ENCODE measurements at regions not wholly inside any gene's neighbourhood (a gene's known extent, or its start where the extent isn't known, plus 50 kb on each side); places are given as distances from the start of the nearest gene placed in this dataset.

DNA sequence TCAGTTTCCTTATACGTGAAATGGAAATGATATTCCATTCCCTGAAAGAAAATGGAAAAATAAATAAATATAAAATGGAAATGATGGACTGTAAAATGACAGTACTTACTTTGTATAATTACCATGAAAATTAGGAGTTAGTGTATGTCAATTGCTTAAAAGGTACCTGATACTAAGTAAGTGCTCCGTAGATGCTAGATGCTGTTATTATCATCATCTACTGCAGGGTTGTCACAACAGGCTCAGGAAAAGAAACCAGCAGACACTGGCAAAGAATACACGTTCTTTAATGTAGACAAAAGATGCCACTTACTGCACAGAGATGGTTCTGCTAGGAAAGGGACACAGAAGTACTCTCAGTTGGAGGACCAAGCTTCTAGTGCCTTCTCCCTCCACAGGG is 64.0 kb upstream of the KCNN2 start:
- 63 to 89% (median 68%) methylated on average over 3 of the region's 3 CpGs for WGBS, 5 donors
- TF ChIP-seq POLR2AphosphoS5 (IDR thresholded peaks at IDR 0.05) (no peak), POLR2A (IDR thresholded peaks at IDR 0.05) (no peak)
- TF ChIP-seq, protein P1, sequence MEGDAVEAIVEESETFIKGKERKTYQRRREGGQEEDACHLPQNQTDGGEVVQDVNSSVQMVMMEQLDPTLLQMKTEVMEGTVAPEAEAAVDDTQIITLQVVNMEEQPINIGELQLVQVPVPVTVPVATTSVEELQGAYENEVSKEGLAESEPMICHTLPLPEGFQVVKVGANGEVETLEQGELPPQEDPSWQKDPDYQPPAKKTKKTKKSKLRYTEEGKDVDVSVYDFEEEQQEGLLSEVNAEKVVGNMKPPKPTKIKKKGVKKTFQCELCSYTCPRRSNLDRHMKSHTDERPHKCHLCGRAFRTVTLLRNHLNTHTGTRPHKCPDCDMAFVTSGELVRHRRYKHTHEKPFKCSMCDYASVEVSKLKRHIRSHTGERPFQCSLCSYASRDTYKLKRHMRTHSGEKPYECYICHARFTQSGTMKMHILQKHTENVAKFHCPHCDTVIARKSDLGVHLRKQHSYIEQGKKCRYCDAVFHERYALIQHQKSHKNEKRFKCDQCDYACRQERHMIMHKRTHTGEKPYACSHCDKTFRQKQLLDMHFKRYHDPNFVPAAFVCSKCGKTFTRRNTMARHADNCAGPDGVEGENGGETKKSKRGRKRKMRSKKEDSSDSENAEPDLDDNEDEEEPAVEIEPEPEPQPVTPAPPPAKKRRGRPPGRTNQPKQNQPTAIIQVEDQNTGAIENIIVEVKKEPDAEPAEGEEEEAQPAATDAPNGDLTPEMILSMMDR (IDR thresholded peaks at IDR 0.05 in 8 of 11, conservative IDR thresholded peaks at IDR 0.05 in 3 of 11): no peak

DNA sequence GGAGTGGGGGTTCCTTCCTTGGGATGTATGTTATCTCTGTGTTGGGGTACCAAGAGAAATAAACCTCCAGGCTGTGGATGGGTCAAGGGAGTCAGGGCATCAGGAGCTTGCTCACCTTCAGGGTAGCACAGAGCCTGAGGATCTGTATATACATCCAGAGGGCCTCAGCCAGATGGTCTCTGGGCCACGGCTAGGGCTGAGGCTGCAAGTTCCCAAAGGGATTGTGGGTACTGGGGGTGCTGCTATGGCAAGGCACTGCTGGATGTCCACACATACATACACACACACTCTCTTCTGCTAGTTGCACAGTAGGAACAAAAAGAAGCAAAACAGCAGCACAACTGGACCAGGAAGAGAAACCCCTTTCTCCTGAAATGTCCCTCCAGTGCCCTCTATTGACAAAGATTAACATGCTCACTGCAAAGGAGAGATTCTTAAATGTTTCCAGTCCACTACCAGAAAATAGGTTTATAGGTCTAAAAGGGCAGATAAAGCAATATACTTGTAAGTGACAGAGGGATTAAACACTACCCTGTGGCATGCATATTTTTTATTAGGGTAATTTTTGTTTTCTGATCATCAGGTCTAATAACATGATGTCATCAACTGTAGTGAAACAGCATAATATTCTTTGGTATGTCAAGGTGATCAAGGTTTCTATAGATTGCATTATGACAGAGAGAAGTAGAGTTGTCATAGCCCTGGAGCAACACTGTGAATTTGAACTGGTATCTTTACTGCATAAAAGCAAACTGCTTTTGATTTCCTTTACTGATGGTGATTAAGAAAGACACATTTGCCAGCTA is 56.3 kb upstream of the KCNN2 start:
- DNase-seq: no peak
- intact Hi-C loops (cut with DNase I; ENCODE audit: low total_unique reads): no loop called here
- Histone ChIP-seq H3K27ac (no peak overlapping the region), H3K9me3 (no peaks in the 10 kb centered on the region), H3K36me3 (no peaks in the 10 kb centered on the region), H3K4me1 (no peaks in the 10 kb centered on the region), H3K4me3 (no peak overlapping the region), H3K27me3 (replicated peaks in 1 of 7) (no peaks in the 10 kb centered on the region)
- 79 to 93% (median 86%) methylated on average over 1 of the region's 1 CpG for WGBS, 5 donors
- TF ChIP-seq POLR2AphosphoS5 (IDR thresholded peaks at IDR 0.05) (no peak), POLR2A (IDR thresholded peaks at IDR 0.05) (no peak)
- TF ChIP-seq, protein P1 (IDR thresholded peaks at IDR 0.05 in 8 of 11, conservative IDR thresholded peaks at IDR 0.05 in 3 of 11): no peak

More for the DNA sequence above, 64.0 kb upstream of the KCNN2 start:
- Histone ChIP-seq H3K4me1 (no peaks in the 10 kb centered on the region), H3K9me3 (peaks cover 0 to 8% (median 0%) of the 10 kb centered on the region in 8 donors), H3K36me3 (no peaks in the 10 kb centered on the region), H3K27ac (no peak overlapping the region), H3K4me3 (no peak overlapping the region), H3K27me3 (replicated peaks in 1 of 7) (no peaks in the 10 kb centered on the region)
- DNase-seq: no peak
- intact Hi-C loops (cut with DNase I; ENCODE audit: low total_unique reads): no loop called here

DNA sequence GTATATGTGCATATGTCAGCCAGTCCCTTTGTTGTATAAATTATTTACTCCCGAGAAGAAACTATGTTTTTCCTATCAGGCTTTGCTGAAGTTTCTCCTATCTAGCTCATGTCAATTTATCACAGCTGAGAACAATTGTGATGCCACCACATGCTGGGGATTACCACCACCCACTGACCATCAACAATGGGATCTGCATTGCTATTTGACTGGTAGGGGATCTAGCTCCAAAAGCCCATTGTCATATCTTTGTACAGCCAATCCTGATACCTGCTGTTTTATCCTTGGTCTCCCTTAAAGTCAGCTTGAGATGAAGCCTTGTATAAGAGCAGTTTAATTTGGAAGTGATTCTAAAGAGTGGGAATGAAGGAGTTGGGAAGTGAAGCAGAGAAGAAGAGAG is 53.9 kb upstream of the KCNN2 start:
- 74 to 93% (median 76%) methylated on average over 1 of the region's 1 CpG for WGBS, 5 donors
- TF ChIP-seq, protein P1 (IDR thresholded peaks at IDR 0.05 in 8 of 11, conservative IDR thresholded peaks at IDR 0.05 in 3 of 11): no peak
- TF ChIP-seq POLR2A (IDR thresholded peaks at IDR 0.05) (no peak), POLR2AphosphoS5 (IDR thresholded peaks at IDR 0.05) (no peak)
- H3K9me3 ChIP-seq: no peaks in the 10 kb centered on the region
- no peak overlapping the region for H3K27ac ChIP-seq
- no peak overlapping the region for H3K4me3 ChIP-seq
- intact Hi-C loops (cut with DNase I; ENCODE audit: low total_unique reads): no loop called here
- H3K27me3 ChIP-seq (replicated peaks in 1 of 7): no peaks in the 10 kb centered on the region
- no peak for DNase-seq
- H3K4me1 ChIP-seq: no peaks in the 10 kb centered on the region
- no peaks in the 10 kb centered on the region for H3K36me3 ChIP-seq

DNA sequence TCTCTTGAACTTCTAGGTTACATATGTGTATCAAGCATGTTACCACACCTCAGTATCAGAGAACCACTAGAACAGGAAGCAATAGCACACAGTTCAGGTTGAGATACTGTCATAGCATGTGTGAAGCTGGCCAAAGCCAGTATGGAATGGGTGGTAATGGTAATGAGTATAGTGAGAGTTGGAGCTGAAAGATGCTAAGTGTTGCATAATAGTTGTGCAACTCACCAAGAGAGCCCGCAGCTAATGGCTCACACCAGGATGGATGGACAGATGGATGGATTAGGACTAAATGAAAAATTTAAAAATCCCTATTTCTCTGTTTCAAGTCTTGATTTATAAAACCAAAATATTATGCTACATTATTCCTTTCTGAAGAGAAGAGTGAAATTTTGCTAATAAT is 53.4 kb upstream of the KCNN2 start:
- no peak for DNase-seq
- Histone ChIP-seq H3K4me1 (no peaks in the 10 kb centered on the region), H3K27me3 (replicated peaks in 1 of 7) (no peaks in the 10 kb centered on the region), H3K4me3 (no peak overlapping the region), H3K36me3 (no peaks in the 10 kb centered on the region), H3K27ac (no peak overlapping the region), H3K9me3 (no peaks in the 10 kb centered on the region)
- intact Hi-C loops (cut with DNase I; ENCODE audit: low total_unique reads): no loop called here
- TF ChIP-seq POLR2AphosphoS5 (IDR thresholded peaks at IDR 0.05) (no peak), POLR2A (IDR thresholded peaks at IDR 0.05) (no peak)
- TF ChIP-seq, protein P1 (IDR thresholded peaks at IDR 0.05 in 8 of 11, conservative IDR thresholded peaks at IDR 0.05 in 3 of 11): no peak
- WGBS, 5 donors: 82 to 95% (median 90%) methylated on average over 1 of the region's 1 CpG
